ENCODE measurements at regions not wholly inside any gene's neighbourhood (a gene's known extent, or its start where the extent isn't known, plus 50 kb on each side); places are given as distances from the start of the nearest gene placed in this dataset.
"Not testable (repeated sequence)": the region's sequence is repeated elsewhere in the genome, so short reads cannot be mapped to it uniquely, and the experiment has no call there.

DNA sequence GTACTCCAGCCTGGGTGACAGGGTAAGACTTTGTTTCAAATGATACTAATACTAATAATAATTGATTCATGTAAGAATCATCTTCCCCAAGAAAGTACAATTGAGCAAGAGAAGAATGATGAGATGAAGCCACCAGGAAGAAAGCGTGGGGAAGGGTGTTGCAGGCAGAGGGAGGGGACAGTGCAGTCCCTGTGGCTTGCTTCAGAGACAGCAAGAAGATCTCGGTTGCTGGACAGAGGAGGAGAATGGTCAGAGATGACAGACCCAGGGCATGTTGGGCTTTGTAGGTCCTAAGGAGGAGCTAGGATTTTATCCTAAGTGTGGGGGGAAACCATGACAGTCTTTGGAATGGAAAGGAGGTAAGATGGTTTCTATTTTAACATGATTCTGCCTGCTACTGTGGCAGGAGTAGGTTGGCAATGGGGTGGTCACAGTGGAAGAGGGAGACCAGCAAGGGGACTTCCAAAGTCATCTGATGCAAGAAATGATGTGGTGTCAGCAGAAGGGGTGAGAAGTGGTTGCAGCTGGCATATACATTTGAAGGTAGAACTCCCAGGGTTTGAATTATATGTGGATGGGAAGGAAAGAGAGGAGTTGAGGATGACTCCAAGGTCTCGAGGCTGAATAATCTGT, 293.4 kb downstream of the NPIPA7 start:
- TF ChIP-seq CTCF, POLR2A (IDR thresholded peaks at IDR 0.05): not testable (repeated sequence)

All from testis (tissue), 2 donors.